ENCODE measurements at regions not wholly inside any gene's neighbourhood (a gene's known extent, or its start where the extent isn't known, plus 50 kb on each side); places are given as distances from the start of the nearest gene placed in this dataset.

DNA sequence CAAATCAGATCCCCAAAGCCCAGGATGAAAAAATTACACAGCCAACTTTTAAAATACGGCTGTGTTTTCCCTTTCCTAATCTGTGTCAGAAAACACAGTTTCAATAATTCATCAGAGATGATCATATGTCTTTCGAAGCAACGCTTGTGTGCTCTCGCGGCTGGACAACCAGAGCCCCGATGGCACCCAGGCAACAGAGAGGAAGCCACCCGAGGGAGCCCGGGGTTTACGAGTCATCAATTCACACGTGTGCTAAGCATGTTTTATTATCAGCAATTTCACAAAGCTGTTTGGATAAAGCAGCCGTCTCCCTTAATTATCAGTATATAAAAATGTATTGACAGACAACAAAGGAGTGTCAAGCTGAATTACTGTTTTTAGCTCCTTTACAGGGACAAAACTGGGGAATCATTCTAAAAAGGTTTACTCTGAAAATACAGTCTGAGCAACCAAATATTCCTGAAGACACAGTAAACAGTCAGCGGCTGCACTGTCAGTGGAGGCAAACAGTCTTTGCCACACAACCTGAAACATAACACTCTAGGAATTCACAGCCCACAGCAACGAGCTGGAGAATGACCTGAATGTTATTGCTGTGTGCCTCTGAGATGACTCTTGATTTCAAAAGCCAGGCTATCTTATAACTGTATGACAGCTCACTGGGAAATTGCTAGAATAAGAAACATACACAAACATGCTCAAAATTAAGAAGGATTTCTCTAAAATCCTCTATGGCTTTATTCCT lies 201.0 kb downstream of the SIPA1L2 start:
- TF ChIP-seq, protein P1, sequence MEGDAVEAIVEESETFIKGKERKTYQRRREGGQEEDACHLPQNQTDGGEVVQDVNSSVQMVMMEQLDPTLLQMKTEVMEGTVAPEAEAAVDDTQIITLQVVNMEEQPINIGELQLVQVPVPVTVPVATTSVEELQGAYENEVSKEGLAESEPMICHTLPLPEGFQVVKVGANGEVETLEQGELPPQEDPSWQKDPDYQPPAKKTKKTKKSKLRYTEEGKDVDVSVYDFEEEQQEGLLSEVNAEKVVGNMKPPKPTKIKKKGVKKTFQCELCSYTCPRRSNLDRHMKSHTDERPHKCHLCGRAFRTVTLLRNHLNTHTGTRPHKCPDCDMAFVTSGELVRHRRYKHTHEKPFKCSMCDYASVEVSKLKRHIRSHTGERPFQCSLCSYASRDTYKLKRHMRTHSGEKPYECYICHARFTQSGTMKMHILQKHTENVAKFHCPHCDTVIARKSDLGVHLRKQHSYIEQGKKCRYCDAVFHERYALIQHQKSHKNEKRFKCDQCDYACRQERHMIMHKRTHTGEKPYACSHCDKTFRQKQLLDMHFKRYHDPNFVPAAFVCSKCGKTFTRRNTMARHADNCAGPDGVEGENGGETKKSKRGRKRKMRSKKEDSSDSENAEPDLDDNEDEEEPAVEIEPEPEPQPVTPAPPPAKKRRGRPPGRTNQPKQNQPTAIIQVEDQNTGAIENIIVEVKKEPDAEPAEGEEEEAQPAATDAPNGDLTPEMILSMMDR (IDR thresholded peaks at IDR 0.05): no peak
- TF ChIP-seq POLR2A (IDR thresholded peaks at IDR 0.05): no peak
- Histone ChIP-seq H3K36me3 (peaks cover 0 to 93% (median 8%) of the 10 kb centered on the region in 3 donors), H3K4me3 (no peak overlapping the region), H3K9me3 (no peaks in the 10 kb centered on the region), H3K27me3 (no peaks in the 10 kb centered on the region), H3K27ac (peak overlapping the region in 1 of 4 donors; percentile 17), H3K4me1 (peaks cover 0 to 5% (median 0%) of the 10 kb centered on the region in 3 donors)
- no peak for DNase-seq
- intact Hi-C loops (cut with DNase I): no loop called here
- WGBS, 2 donors: 76 to 77% methylated on average over 13 of the region's 13 CpGs

DNA sequence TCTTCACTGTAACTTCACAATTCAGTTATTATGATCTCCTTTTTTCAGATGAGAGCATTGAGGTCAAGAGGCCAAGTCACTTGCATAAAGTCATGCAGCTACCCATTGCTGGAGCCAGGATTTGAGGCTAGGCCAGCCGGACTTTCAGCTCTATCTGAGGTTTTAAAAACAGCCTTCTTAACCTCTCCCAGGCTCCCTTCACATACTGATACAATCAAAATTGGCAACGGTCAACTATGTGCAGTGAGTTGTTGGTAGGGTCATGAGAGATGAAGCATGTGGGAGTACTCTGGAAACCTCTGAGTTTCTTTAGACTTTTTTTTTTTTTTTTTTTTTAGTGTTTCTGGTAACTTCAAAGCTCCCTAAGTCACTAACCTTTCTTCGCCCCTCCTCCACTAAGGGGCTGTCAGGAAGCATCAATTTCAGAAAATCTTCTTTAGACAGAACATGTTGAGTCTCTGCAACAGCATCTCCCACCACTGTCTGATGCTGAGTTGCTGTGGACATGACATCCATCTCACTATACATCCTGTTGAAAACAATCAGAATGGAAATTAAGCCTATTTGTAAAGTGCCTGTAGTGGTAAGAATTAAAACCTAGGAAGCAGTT lies 201.8 kb downstream of the SIPA1L2 start:
- intact Hi-C loops (cut with DNase I): no loop called here
- H3K4me3 ChIP-seq: no peak overlapping the region
- H3K4me1 ChIP-seq: peaks cover 0 to 11% (median 0%) of the 10 kb centered on the region in 3 donors
- no peak for DNase-seq
- peak overlapping the region in 1 of 4 donors; percentile 17 for H3K27ac ChIP-seq
- no peak for TF ChIP-seq POLR2A (IDR thresholded peaks at IDR 0.05)
- TF ChIP-seq, protein P1 (IDR thresholded peaks at IDR 0.05): no peak
- H3K9me3 ChIP-seq: no peaks in the 10 kb centered on the region
- H3K36me3 ChIP-seq: peaks cover 3 to 93% (median 8%) of the 10 kb centered on the region in 3 donors
- no peaks in the 10 kb centered on the region for H3K27me3 ChIP-seq
- WGBS, 2 donors: 61 to 85% methylated on average over 2 to 3 of the region's 3 CpGs

DNA sequence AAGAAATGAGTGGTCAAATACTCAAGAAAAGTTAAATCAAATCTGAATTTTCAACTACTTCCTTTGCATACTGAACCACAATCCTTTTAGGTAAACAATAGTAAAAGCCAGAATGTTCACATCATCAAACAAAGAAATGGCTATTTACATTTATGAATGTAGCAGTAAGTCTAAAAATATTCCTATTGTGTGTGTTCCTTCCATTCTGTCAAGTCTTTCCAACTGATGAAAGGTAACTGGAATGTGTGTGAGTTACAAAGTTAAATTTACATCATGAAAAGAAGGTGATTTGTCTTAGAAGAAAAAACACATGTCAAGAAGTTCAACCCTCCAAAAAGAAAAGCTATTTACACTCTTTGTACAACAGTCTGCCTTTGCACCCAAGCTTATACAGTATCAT lies 203.1 kb downstream of the SIPA1L2 start:
- no peak overlapping the region for H3K27ac ChIP-seq
- TF ChIP-seq, protein P1 (IDR thresholded peaks at IDR 0.05): no peak
- no peak for TF ChIP-seq POLR2A (IDR thresholded peaks at IDR 0.05)
- H3K4me1 ChIP-seq: peaks cover 0 to 20% (median 0%) of the 10 kb centered on the region in 3 donors
- H3K36me3 ChIP-seq: peaks cover 5 to 90% (median 8%) of the 10 kb centered on the region in 3 donors
- H3K9me3 ChIP-seq: no peaks in the 10 kb centered on the region
- DNase-seq: no peak
- H3K27me3 ChIP-seq: no peaks in the 10 kb centered on the region
- intact Hi-C loops (cut with DNase I): no loop called here
- no peak overlapping the region for H3K4me3 ChIP-seq

DNA sequence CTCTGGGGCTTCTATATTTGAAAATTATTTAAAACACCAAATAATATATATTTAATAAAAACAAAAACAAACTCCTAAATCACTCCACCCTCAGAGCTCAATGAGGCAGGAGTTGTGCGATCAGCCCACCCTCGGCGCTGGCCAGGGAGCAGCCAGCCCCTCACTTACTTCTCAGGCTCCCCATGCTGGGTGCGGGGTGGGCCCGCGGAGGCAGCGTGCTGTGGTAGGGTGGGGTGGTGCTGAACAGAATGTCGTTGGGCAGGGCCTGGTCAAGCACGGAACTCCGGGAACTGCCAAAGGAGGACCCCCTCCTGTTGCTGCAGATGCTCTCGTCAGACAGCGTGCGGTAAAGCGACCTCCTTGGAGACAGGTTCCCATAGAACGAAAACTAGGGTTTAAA lies 204.5 kb downstream of the SIPA1L2 start:
- H3K27me3 ChIP-seq: no peaks in the 10 kb centered on the region
- no peak for DNase-seq
- H3K4me3 ChIP-seq: no peak overlapping the region
- no peaks in the 10 kb centered on the region for H3K9me3 ChIP-seq
- intact Hi-C loops (cut with DNase I): no loop called here
- H3K4me1 ChIP-seq: peaks cover 0 to 20% (median 0%) of the 10 kb centered on the region in 3 donors
- H3K36me3 ChIP-seq: peaks cover 8 to 90% (median 15%) of the 10 kb centered on the region in 3 donors
- 91% methylated on average over 8 to 11 of the region's 15 CpGs for WGBS, 2 donors
- H3K27ac ChIP-seq: no peak overlapping the region
- no peak for TF ChIP-seq POLR2A (IDR thresholded peaks at IDR 0.05)
- TF ChIP-seq, protein P1 (IDR thresholded peaks at IDR 0.05): no peak

DNA sequence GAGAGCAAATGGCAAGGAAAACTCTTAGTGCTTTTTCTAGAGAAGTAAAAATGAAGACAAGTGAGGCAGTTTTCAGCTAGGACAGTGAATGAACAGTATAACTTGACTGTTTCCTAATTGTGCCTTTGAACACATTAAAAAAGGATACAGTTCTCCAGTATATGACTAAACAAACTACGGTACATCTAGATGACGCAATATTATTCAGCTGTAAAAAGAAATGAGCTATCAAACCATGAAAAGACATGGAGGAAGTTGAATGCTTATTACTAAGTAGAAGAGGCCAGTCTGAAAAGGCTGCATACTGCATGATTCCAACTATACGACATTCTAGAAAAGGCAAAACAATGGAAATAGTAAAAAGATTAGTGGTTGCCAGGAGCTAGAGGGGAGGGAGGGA lies 206.3 kb downstream of the SIPA1L2 start:
- WGBS, 2 donors: 54 to 62% methylated on average over 3 of the region's 3 CpGs
- Histone ChIP-seq H3K27me3 (no peaks in the 10 kb centered on the region), H3K27ac (no peak overlapping the region), H3K9me3 (no peaks in the 10 kb centered on the region), H3K36me3 (peaks cover 12 to 90% (median 15%) of the 10 kb centered on the region in 3 donors), H3K4me1 (peaks cover 0 to 20% (median 0%) of the 10 kb centered on the region in 3 donors), H3K4me3 (no peak overlapping the region)
- DNase-seq: no peak
- intact Hi-C loops (cut with DNase I): no loop called here
- TF ChIP-seq POLR2A (IDR thresholded peaks at IDR 0.05): no peak
- TF ChIP-seq, protein P1 (IDR thresholded peaks at IDR 0.05): no peak
